GM12891 (cell line): ENCODE measurements at regions not wholly inside any gene's neighbourhood (a gene's known extent, or its start where the extent isn't known, plus 50 kb on each side); places are given as distances from the start of the nearest gene placed in this dataset.

Source experiments
- POLR2A ChIP-seq: IDR thresholded peaks from 2 replicates; pipeline ENCODE4 v1.6.1; 2011; ENCODE audit warnings: low read depth, low read length, control low read depth
- POLR2AphosphoS5 ChIP-seq: IDR thresholded peaks from 2 replicates; pipeline ENCODE4 v1.6.1; 2011; ENCODE audit warnings: low read depth, low read length, control low read depth

- TF ChIP-seq POLR2AphosphoS5 (no peak), POLR2A (no peak)
Measured at GRCh38 chr5:107208867-107209266, 461.9 kb downstream of the EFNA5 start.
